OCI-M2 (cell line): ENCODE measurements at regions not wholly inside any gene's neighbourhood (a gene's known extent, or its start where the extent isn't known, plus 50 kb on each side); places are given as distances from the start of the nearest gene placed in this dataset.

Source experiments
- DNase-seq: peaks from one replicate; lab custom pipeline; 2025; ENCODE audit not compliant: unreplicated experiment; lab: John Stamatoyannopoulos, UW

GRCh38 chr1:87265786-87266185 lies 62.9 kb upstream of the LMO4 start:
- DNase-seq, result no peak

- DNase-seq, result no peak
Observed at GRCh38 chr1:87268111-87268510, 60.6 kb upstream of the LMO4 start.

- no peak for DNase-seq
Observed at GRCh38 chr1:87269921-87270320, 58.8 kb upstream of the LMO4 start.

GRCh38 chr1:87273291-87273690 lies 55.4 kb upstream of the LMO4 start:
- no peak for DNase-seq

- DNase-seq, result no peak
Observed at GRCh38 chr1:87274851-87275250, 53.8 kb upstream of the LMO4 start.

- DNase-seq, result no peak
Observed at GRCh38 chr1:87278825-87279535, 49.7 kb upstream of the LMO4 start.
